ENCODE measurements at regions not wholly inside any gene's neighbourhood (a gene's known extent, or its start where the extent isn't known, plus 50 kb on each side); places are given as distances from the start of the nearest gene placed in this dataset.

- no peaks in the 10 kb centered on the region for H3K9me3 Mint-ChIP-seq
- DNase-seq, result peak; percentile 55
- H3K27ac Mint-ChIP-seq, result no peak overlapping the region
- no peaks in the 10 kb centered on the region for H3K36me3 Mint-ChIP-seq
- peaks cover 3% of the 10 kb centered on the region for H3K4me1 Mint-ChIP-seq
- peaks cover 11% of the 10 kb centered on the region for H3K27me3 Mint-ChIP-seq
- no peak overlapping the region for H3K4me3 Mint-ChIP-seq
Measured at GRCh38 chr5:10863763-10864383, 102.8 kb upstream of the DAP start.

- Mint-ChIP-seq H3K4me3 (no peak overlapping the region), H3K27me3 (peaks cover 28% of the 10 kb centered on the region), H3K27ac (no peak overlapping the region), H3K9me3 (no peaks in the 10 kb centered on the region), H3K4me1 (peaks cover 3% of the 10 kb centered on the region), H3K36me3 (no peaks in the 10 kb centered on the region)
- no peak for DNase-seq
Measured at GRCh38 chr5:10862085-10862484, 101.1 kb upstream of the DAP start.

- Mint-ChIP-seq H3K27ac (no peak overlapping the region), H3K27me3 (peaks cover 32% of the 10 kb centered on the region), H3K36me3 (no peaks in the 10 kb centered on the region), H3K4me3 (no peak overlapping the region), H3K4me1 (peaks cover 3% of the 10 kb centered on the region), H3K9me3 (no peaks in the 10 kb centered on the region)
- DNase-seq, result no peak
Measured at GRCh38 chr5:10861423-10861790, 100.4 kb upstream of the DAP start.

- DNase-seq, result no peak
- Mint-ChIP-seq H3K36me3 (no peaks in the 10 kb centered on the region), H3K27me3 (peaks cover 35% of the 10 kb centered on the region), H3K4me3 (no peak overlapping the region), H3K9me3 (no peaks in the 10 kb centered on the region), H3K4me1 (peaks cover 3% of the 10 kb centered on the region), H3K27ac (no peak overlapping the region)
Measured at GRCh38 chr5:10860645-10861422, 99.8 kb upstream of the DAP start.

- H3K4me1 Mint-ChIP-seq, result peaks cover 3% of the 10 kb centered on the region
- no peak for DNase-seq
- no peak overlapping the region for H3K4me3 Mint-ChIP-seq
- no peak overlapping the region for H3K27ac Mint-ChIP-seq
- peaks cover 33% of the 10 kb centered on the region for H3K27me3 Mint-ChIP-seq
- no peaks in the 10 kb centered on the region for H3K9me3 Mint-ChIP-seq
- no peaks in the 10 kb centered on the region for H3K36me3 Mint-ChIP-seq
Measured at GRCh38 chr5:10860196-10860543, 99.1 kb upstream of the DAP start.

- DNase-seq, result no peak
- Mint-ChIP-seq H3K4me3 (no peak overlapping the region), H3K36me3 (no peaks in the 10 kb centered on the region), H3K27ac (no peak overlapping the region), H3K27me3 (peaks cover 33% of the 10 kb centered on the region), H3K9me3 (no peaks in the 10 kb centered on the region), H3K4me1 (peaks cover 3% of the 10 kb centered on the region)
Measured at GRCh38 chr5:10859393-10860195, 98.6 kb upstream of the DAP start.

- H3K4me1 Mint-ChIP-seq, result peaks cover 3% of the 10 kb centered on the region
- no peak for DNase-seq
- H3K9me3 Mint-ChIP-seq, result no peaks in the 10 kb centered on the region
- no peak overlapping the region for H3K27ac Mint-ChIP-seq
- no peaks in the 10 kb centered on the region for H3K36me3 Mint-ChIP-seq
- no peak overlapping the region for H3K4me3 Mint-ChIP-seq
- H3K27me3 Mint-ChIP-seq, result peaks cover 33% of the 10 kb centered on the region
Measured at GRCh38 chr5:10858945-10859344, 97.9 kb upstream of the DAP start.

GRCh38 chr5:10858307-10858706 lies 97.3 kb upstream of the DAP start:
- no peaks in the 10 kb centered on the region for H3K36me3 Mint-ChIP-seq
- no peak overlapping the region for H3K27ac Mint-ChIP-seq

GRCh38 chr5:10857338-10857733 lies 96.3 kb upstream of the DAP start:
- Mint-ChIP-seq H3K27ac (no peak overlapping the region), H3K36me3 (no peaks in the 10 kb centered on the region), H3K4me1 (no peaks in the 10 kb centered on the region), H3K27me3 (peaks cover 26% of the 10 kb centered on the region), H3K4me3 (no peak overlapping the region), H3K9me3 (no peaks in the 10 kb centered on the region)
- no peak for DNase-seq

More at GRCh38 chr5:10858307-10858706, 97.3 kb upstream of the DAP start:
- peaks cover 27% of the 10 kb centered on the region for H3K27me3 Mint-ChIP-seq
- no peak overlapping the region for H3K4me3 Mint-ChIP-seq
- H3K9me3 Mint-ChIP-seq, result no peaks in the 10 kb centered on the region
- DNase-seq, result no peak
- H3K4me1 Mint-ChIP-seq, result no peaks in the 10 kb centered on the region

- H3K9me3 Mint-ChIP-seq, result no peaks in the 10 kb centered on the region
- no peaks in the 10 kb centered on the region for H3K36me3 Mint-ChIP-seq
- H3K4me1 Mint-ChIP-seq, result no peaks in the 10 kb centered on the region
- no peak overlapping the region for H3K27ac Mint-ChIP-seq
- peak; percentile 31 for DNase-seq
- peaks cover 26% of the 10 kb centered on the region for H3K27me3 Mint-ChIP-seq
- H3K4me3 Mint-ChIP-seq, result no peak overlapping the region
Measured at GRCh38 chr5:10856683-10857337, 95.8 kb upstream of the DAP start.

- Mint-ChIP-seq H3K27ac (no peak overlapping the region), H3K4me3 (no peak overlapping the region), H3K9me3 (no peaks in the 10 kb centered on the region), H3K4me1 (no peaks in the 10 kb centered on the region), H3K36me3 (no peaks in the 10 kb centered on the region), H3K27me3 (peaks cover 26% of the 10 kb centered on the region)
- no peak for DNase-seq
Measured at GRCh38 chr5:10856071-10856470, 95.0 kb upstream of the DAP start.

GRCh38 chr5:10854506-10855277 lies 93.7 kb upstream of the DAP start:
- no peak overlapping the region for H3K27ac Mint-ChIP-seq
- no peaks in the 10 kb centered on the region for H3K9me3 Mint-ChIP-seq
- DNase-seq, result no peak
- peaks cover 26% of the 10 kb centered on the region for H3K27me3 Mint-ChIP-seq
- no peaks in the 10 kb centered on the region for H3K4me1 Mint-ChIP-seq
- no peaks in the 10 kb centered on the region for H3K36me3 Mint-ChIP-seq
- no peak overlapping the region for H3K4me3 Mint-ChIP-seq

GRCh38 chr5:10853154-10853553 lies 92.1 kb upstream of the DAP start:
- H3K9me3 Mint-ChIP-seq, result peaks cover under 1% of the 10 kb centered on the region
- no peaks in the 10 kb centered on the region for H3K36me3 Mint-ChIP-seq
- H3K27ac Mint-ChIP-seq, result no peak overlapping the region
- peaks cover 18% of the 10 kb centered on the region for H3K27me3 Mint-ChIP-seq
- no peak for DNase-seq
- no peaks in the 10 kb centered on the region for H3K4me1 Mint-ChIP-seq
- no peak overlapping the region for H3K4me3 Mint-ChIP-seq

GRCh38 chr5:10849278-10849677 lies 88.2 kb upstream of the DAP start:
- Mint-ChIP-seq H3K4me1 (no peaks in the 10 kb centered on the region), H3K27me3 (peaks cover 9% of the 10 kb centered on the region), H3K4me3 (no peak overlapping the region), H3K27ac (no peak overlapping the region), H3K9me3 (peaks cover 8% of the 10 kb centered on the region), H3K36me3 (no peaks in the 10 kb centered on the region)
- DNase-seq, result no peak
